D721Med (cell line): ENCODE measurements at regions not wholly inside any gene's neighbourhood (a gene's known extent, or its start where the extent isn't known, plus 50 kb on each side); places are given as distances from the start of the nearest gene placed in this dataset.

Experiments
- DNase-seq: peaks from one replicate; pipeline ENCODE4 v3.0.0; 2011; ENCODE audit warnings: low spot score; ENCODE audit not compliant: insufficient read length
- FAIRE-seq: peaks from 2 replicates; lab custom pipeline; 2011; peaks lifted over from hg19 to GRCh38; lab: Jason Lieb, UNC
- CTCF ChIP-seq: IDR thresholded peaks from 2 replicates; pipeline ENCODE4 v1.5.1; 2012; ENCODE audit warnings: mild to moderate bottlenecking, control low read depth; ENCODE audit not compliant: insufficient read depth; ENCODE audit errors: missing control alignments

- DNase-seq (no peak), FAIRE-seq (no peak)
- no peak for TF ChIP-seq CTCF
These were observed 152.5 kb upstream of the PJA1 start for GRCh38 chrX:69317721-69318120.

- no peak for FAIRE-seq
- no peak for DNase-seq
- TF ChIP-seq CTCF = no peak
These were observed 149.4 kb upstream of the PJA1 start for GRCh38 chrX:69314436-69315348.

GRCh38 chrX:69313617-69314290 is 148.5 kb upstream of the PJA1 start:
- no peak for TF ChIP-seq CTCF
- DNase-seq (no peak), FAIRE-seq (no peak)

- FAIRE-seq (no peak), DNase-seq (no peak)
- no peak for TF ChIP-seq CTCF
These were observed 146.8 kb upstream of the PJA1 start for GRCh38 chrX:69311936-69312670.

- DNase-seq (no peak), FAIRE-seq (no peak)
- no peak for TF ChIP-seq CTCF
These were observed 144.0 kb upstream of the PJA1 start for GRCh38 chrX:69309074-69309792.

- TF ChIP-seq CTCF = no peak
- DNase-seq (no peak), FAIRE-seq (no peak)
These were observed 142.5 kb upstream of the PJA1 start for GRCh38 chrX:69307756-69308155.
